Cardiac fibroblast (primary cell): ENCODE measurements at regions not wholly inside any gene's neighbourhood (a gene's known extent, or its start where the extent isn't known, plus 50 kb on each side); places are given as distances from the start of the nearest gene placed in this dataset.

ENCODE experiments used
- DNase-seq, 2 donors: peaks; one replicate each; pipeline versions ENCODE4 v3.0.0 to v3.0.0-alpha.2; 2010; ENCODE audit warnings: low read depth in 2 of 2
- H3K4me3 ChIP-seq, 2 donors: replicated peaks in 1 of 2; 1 replicate in 1 of 2; 2 replicates in 1 of 2; pipeline ENCODE4 v1.5.1; 2011; ENCODE audit warnings: low read depth in 2 of 2, low read length in 2 of 2, mild to moderate bottlenecking in 2 of 2, moderate library complexity in 1 of 2
- CTCF ChIP-seq: IDR thresholded peaks from one replicate; pipeline ENCODE4 v1.5.1; 2011; ENCODE audit warnings: low read depth, mild to moderate bottlenecking, low read length, inconsistent platforms

DNA sequence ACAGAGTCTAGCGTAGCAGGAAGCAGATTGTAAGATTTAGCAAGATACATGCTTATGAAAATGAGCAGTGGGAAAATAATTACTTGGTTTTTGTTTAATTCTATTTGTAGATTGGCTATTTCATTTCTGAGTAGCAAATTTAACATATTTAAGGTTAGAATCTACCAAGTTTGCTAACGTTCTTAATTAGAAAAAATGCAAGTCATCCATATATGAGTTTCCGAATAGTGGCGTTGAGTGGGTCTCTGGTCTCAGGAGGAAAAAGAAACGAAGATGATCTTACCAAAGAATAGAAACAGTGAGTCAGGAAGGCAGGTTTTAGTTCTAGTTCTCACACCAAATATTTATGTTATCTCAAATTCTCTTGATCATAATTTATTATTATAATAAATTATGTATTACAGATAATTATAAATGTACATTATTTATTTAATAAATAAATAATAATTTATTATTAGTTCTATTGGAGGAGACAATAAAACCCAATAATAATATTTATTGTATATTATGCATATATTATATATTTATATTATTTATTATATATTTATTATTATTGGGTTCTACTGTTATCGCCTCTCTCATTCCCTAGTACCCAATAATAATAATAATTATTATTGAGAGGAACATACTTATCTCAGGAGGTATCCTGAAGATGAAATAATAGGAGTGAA, 194.3 kb upstream of the PITRM1 start:
- H3K4me3 ChIP-seq, result no peak overlapping the region
- DNase-seq, result no peak
- TF ChIP-seq CTCF, result no peak

DNA sequence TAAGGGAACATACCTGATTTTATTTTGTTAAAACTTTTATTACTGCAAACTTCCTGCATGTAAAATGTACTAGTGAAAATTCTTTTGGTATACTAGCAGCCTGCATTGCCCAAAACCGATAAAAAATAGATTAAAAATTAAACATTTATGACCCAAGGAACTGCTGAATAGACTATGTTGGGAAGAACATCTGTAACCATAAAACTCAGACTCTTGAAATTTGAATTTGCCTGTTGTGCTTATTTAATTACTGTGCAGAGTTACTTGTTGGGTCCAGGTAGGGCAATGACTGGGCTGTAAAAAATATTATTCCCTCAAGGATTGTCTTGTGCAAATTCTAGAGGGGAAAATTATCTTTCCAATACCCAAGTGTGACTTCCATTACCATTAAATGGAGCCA, 193.5 kb upstream of the PITRM1 start:
- H3K4me3 ChIP-seq, result no peak overlapping the region
- no peak for TF ChIP-seq CTCF
- DNase-seq, result no peak

DNA sequence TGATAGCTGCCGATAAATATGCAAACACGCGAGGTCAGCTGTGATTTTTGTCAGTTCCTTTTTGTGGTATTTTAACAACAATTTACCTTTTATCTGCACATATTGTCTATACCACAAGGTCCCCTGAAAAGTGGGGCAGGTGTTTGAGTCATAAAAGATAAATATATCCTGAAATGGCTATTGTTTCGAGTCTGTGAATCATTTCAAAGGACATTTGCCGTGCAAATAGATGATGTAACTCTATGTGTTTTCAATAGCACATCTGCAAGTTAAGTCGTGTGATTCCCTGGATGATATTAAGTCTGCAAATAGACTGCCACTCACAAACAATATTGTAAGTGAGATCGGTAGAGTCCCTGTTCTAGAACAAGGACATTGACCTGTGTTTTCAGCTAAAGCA, 193.0 kb upstream of the PITRM1 start:
- DNase-seq, result peak in 1 of 2 donors; percentile 54
- no peak for TF ChIP-seq CTCF
- no peak overlapping the region for H3K4me3 ChIP-seq

- no peak for TF ChIP-seq CTCF
- DNase-seq, result no peak
- H3K4me3 ChIP-seq, result no peak overlapping the region
Measured at GRCh38 chr10:3364768-3365480, 192.3 kb upstream of the PITRM1 start.

DNA sequence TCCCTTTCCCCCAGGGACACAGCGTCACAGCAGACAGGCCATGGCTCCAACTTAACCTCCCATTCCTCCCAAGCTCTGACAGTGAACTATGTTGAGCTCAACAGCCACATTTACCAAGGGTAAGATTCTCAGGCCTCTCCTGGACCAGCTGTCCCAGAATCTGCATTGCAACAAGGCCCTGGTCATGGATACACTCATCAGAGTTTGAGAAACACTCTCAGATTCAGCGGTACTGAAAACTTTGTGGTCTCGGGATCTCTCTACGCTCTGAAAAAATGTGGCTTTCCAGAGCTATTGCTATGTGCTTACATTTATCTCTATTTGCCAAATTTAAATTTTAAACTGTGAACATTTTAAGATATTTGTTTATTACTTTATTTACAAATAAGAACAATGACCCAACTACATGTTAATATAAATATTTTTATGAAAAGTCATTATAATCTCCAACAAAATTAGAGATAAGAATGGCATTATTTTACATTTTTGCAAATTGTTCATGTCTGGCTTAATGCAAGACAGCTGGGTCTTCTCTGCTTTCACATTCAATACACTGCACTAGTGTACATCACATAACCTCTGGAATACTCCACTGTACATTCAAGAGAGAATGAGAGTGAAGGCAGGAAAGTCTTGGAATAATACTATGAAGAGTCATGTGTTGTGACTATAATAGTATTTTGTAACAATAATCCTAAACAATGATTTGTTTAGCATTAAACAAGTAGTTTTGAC, 190.9 kb upstream of the PITRM1 start:
- peak in 1 of 2 donors; percentile 29 for DNase-seq
- H3K4me3 ChIP-seq, result no peak overlapping the region
- TF ChIP-seq CTCF, result no peak

GRCh38 chr10:3362394-3362793, 189.8 kb upstream of the PITRM1 start:
- TF ChIP-seq CTCF, result no peak
- H3K4me3 ChIP-seq, result no peak overlapping the region
- no peak for DNase-seq
